HCT116 (cell line): ENCODE measurements at regions not wholly inside any gene's neighbourhood (a gene's known extent, or its start where the extent isn't known, plus 50 kb on each side); places are given as distances from the start of the nearest gene placed in this dataset.
A peak's percentile ranks its signal among the peaks of the same experiment; 100 is the strongest.
"Not testable (repeated sequence)": the region's sequence is repeated elsewhere in the genome, so short reads cannot be mapped to it uniquely, and the experiment has no call there.

Experiments
- ATAC-seq: fragments of 200-7000 bp; cut with Tn5 transposase; 2 replicates; pipeline ENCODE4 v1.9.1; 2020; ENCODE audit warnings: mild to moderate bottlenecking, moderate library complexity
- BruUV-seq: library from RNA; stranded (reverse); fragments of 400-500 nt; replicated peaks from 2 replicates; lab custom pipeline; 2021; lab: Mats Ljungman, UMichigan
- CTCF ChIA-PET: fragments of 300-600 bp; sonication (Branson Sonifier 250); formaldehyde crosslinking; loops from one replicate; lab custom pipeline; 2021; ENCODE audit warnings: antibody characterized with exemption; lab: Charles Lee
- POLR2A ChIA-PET: fragments of 300-600, 350-600 bp; sonication (Branson Sonifier 250); formaldehyde crosslinking; loops from one replicate; lab custom pipeline; 2021; ENCODE audit warnings: antibody characterized with exemption; lab: Charles Lee
- RAD21 ChIA-PET, 2 experiments: fragments of 300-600 bp; sonication (Branson Sonifier 250); formaldehyde crosslinking; loops; one replicate each; lab custom pipeline; 2023; ENCODE audit warnings: low total read pairs in 2 of 2; ENCODE audit not compliant: uncharacterized antibody in 2 of 2, unreplicated experiment in 2 of 2, low non-redundant PET in 1 of 2; lab: Charles Lee
- DNase-seq: peaks from one replicate; pipeline ENCODE4 v3.0.0-alpha.2; 2010; ENCODE audit warnings: low read depth, low spot score
- H2AFZ ChIP-seq: fragments of 200-600 bp; shearing (Covaris generic), sonication (generic); 2 replicates; pipeline ENCODE4 v1.6.1; 2017; ENCODE audit warnings: low read depth, mixed run types, mixed read lengths, antibody characterized with exemption, low read length; ENCODE audit not compliant: poor library complexity, severe bottlenecking
- H3K27ac ChIP-seq: 2 replicates; pipeline ENCODE4 v1.5.1; 2012; ENCODE audit warnings: low read depth, low read length
- H3K27me3 ChIP-seq: fragments of 200-600 bp; sonication (generic); 2 replicates; pipeline ENCODE4 v1.6.1; 2016; ENCODE audit warnings: mixed run types, low read length, mixed read lengths; ENCODE audit not compliant: insufficient read depth
- H3K36me3 ChIP-seq, 2 experiments: fragments of 200-500 bp in 1 of 2; fragments of 200-600 bp in 1 of 2; sonication (Bioruptor generic) in 1 of 2; sonication (generic) in 1 of 2; 2 replicates each; pipeline versions ENCODE4 v1.5.1 to v1.6.1; 2014 to 2016; ENCODE audit warnings: low read length in 2 of 2, inconsistent platforms in 1 of 2, mixed read lengths in 1 of 2, mixed run types in 1 of 2; ENCODE audit not compliant: insufficient read depth in 2 of 2, control insufficient read depth in 1 of 2
- H3K4me1 ChIP-seq, 2 experiments: fragments of 200-600 bp in 1 of 2; sonication (generic) in 1 of 2; 2 replicates each; pipeline versions ENCODE4 v1.5.1 to v1.6.1; 2012 to 2017; ENCODE audit warnings: low read length in 2 of 2, inconsistent platforms in 1 of 2, mild to moderate bottlenecking in 1 of 2, mixed read lengths in 1 of 2, mixed run types in 1 of 2, moderate library complexity in 1 of 2; ENCODE audit not compliant: insufficient read depth in 2 of 2, control insufficient read depth in 1 of 2
- H3K4me2 ChIP-seq: fragments of 200-600 bp; sonication (generic); 2 replicates; pipeline ENCODE4 v1.6.1; 2017; ENCODE audit warnings: mixed run types, low read length, mixed read lengths
- H3K4me3 ChIP-seq, 2 experiments: fragments of 200-600 bp in 1 of 2; sonication (generic) in 1 of 2; replicated peaks in 1 of 2; 2 replicates each; pipeline ENCODE4 v1.5.1; 2011 to 2016; ENCODE audit warnings: low read length in 2 of 2, control low read depth in 1 of 2, low read depth in 1 of 2, mild to moderate bottlenecking in 1 of 2, mixed read lengths in 1 of 2, mixed run types in 1 of 2
- H3K79me2 ChIP-seq: fragments of 200-600 bp; sonication (generic); 2 replicates; pipeline ENCODE4 v1.6.1; 2017; ENCODE audit warnings: mild to moderate bottlenecking, mixed run types, low read length, moderate library complexity, mixed read lengths; ENCODE audit not compliant: insufficient read depth
- H3K9ac ChIP-seq: fragments of 200-600 bp; sonication (generic); 2 replicates; pipeline ENCODE4 v1.6.1; 2016; ENCODE audit warnings: low read length, mixed read lengths
- H3K9me2 ChIP-seq: fragments of 200-600 bp; sonication (generic), shearing (Covaris generic); 2 replicates; pipeline ENCODE4 v1.6.1; 2017; ENCODE audit warnings: mixed run types, mild to moderate bottlenecking, moderate library complexity; ENCODE audit not compliant: insufficient read depth
- H3K9me3 ChIP-seq, 2 experiments: fragments of 200-500 bp in 1 of 2; fragments of 200-600 bp in 1 of 2; sonication (Bioruptor generic) in 1 of 2; sonication (generic) in 1 of 2; 2 replicates each; pipeline ENCODE4 v1.6.1; 2014 to 2017; ENCODE audit warnings: low read length in 2 of 2, mixed read lengths in 2 of 2, inconsistent platforms in 1 of 2, low read depth in 1 of 2, mild to moderate bottlenecking in 1 of 2, mixed run types in 1 of 2, moderate library complexity in 1 of 2; ENCODE audit not compliant: control insufficient read depth in 1 of 2, insufficient read depth in 1 of 2
- H4K20me1 ChIP-seq: fragments of 200-600 bp; sonication (generic), shearing (Covaris generic); 2 replicates; pipeline ENCODE4 v1.6.1; 2017; ENCODE audit warnings: mixed run types, mild to moderate bottlenecking, moderate library complexity; ENCODE audit not compliant: insufficient read depth
- intact Hi-C: fragments of 100-400 bp; cut with micrococcal nuclease; formaldehyde crosslinking; loops from 2 replicates; pipeline ENCODE4 v1.10.0; 2022

- intact Hi-C loops, H3K4me3 ChIP-seq, H3K36me3 ChIP-seq, H3K4me1 ChIP-seq, BruUV-seq, H4K20me1 ChIP-seq, CTCF ChIA-PET, RAD21 ChIA-PET, H3K9me2 ChIP-seq, H3K9me3 ChIP-seq, H3K27ac ChIP-seq, H3K79me2 ChIP-seq, H3K27me3 ChIP-seq, DNase-seq, ATAC-seq, H2AFZ ChIP-seq, H3K9ac ChIP-seq, POLR2A ChIA-PET, H3K4me2 ChIP-seq: not testable (repeated sequence)
Observed at GRCh38 chr1:120267894-120268551, 91.7 kb upstream of the SEC22B start.

- H3K4me3 ChIP-seq, H3K9me2 ChIP-seq, H3K9ac ChIP-seq, H4K20me1 ChIP-seq, H3K4me1 ChIP-seq, ATAC-seq, H3K9me3 ChIP-seq, H2AFZ ChIP-seq, RAD21 ChIA-PET, DNase-seq, POLR2A ChIA-PET, H3K27me3 ChIP-seq, H3K27ac ChIP-seq, H3K4me2 ChIP-seq, intact Hi-C loops, H3K36me3 ChIP-seq, H3K79me2 ChIP-seq, CTCF ChIA-PET, BruUV-seq: not testable (repeated sequence)
Observed at GRCh38 chr1:120264564-120264963, 88.2 kb upstream of the SEC22B start.

- H4K20me1 ChIP-seq, H3K79me2 ChIP-seq, H3K4me2 ChIP-seq, H3K27ac ChIP-seq, H3K9ac ChIP-seq, H3K36me3 ChIP-seq, intact Hi-C loops, POLR2A ChIA-PET, RAD21 ChIA-PET, H3K9me3 ChIP-seq, H3K27me3 ChIP-seq, H3K4me3 ChIP-seq, H3K9me2 ChIP-seq, H2AFZ ChIP-seq, DNase-seq, H3K4me1 ChIP-seq, CTCF ChIA-PET, BruUV-seq: not testable (repeated sequence)
- ATAC-seq: peak; percentile 76
Observed at GRCh38 chr1:120262791-120263751, 86.8 kb upstream of the SEC22B start.

GRCh38 chr1:120257778-120258105 lies 81.4 kb upstream of the SEC22B start:
- CTCF ChIA-PET, POLR2A ChIA-PET, BruUV-seq, H3K4me3 ChIP-seq, DNase-seq, H3K27me3 ChIP-seq, H2AFZ ChIP-seq, H3K9ac ChIP-seq, H3K36me3 ChIP-seq, H3K9me3 ChIP-seq, H3K4me1 ChIP-seq, RAD21 ChIA-PET, H3K79me2 ChIP-seq, intact Hi-C loops, H3K9me2 ChIP-seq, H3K27ac ChIP-seq, H4K20me1 ChIP-seq, H3K4me2 ChIP-seq: not testable (repeated sequence)
- ATAC-seq: peak; percentile 65
